ENCODE measurements at regions not wholly inside any gene's neighbourhood (a gene's known extent, or its start where the extent isn't known, plus 50 kb on each side); places are given as distances from the start of the nearest gene placed in this dataset.

DNA sequence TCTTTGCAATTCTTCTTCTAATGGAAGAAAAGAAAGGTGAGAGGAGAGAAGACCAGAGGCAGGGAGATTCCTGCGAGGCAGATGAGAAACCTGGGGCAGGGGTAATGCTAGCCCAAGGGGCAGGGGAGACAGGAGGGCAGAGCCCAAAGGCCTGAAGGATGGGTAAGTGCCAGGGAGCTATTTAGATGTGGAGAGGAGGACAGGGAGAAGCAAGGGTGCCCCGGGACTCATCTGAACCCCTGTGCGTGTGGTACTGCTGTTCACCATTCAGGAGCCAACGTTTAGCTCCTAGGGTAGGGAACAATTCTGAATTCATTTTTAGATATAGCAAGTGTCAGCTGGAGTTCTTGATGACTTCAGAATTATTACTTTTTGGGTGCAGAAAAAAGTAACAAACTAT is 122.7 kb upstream of the ALDH1B1 start:
- FAIRE-seq = no peak
- Histone ChIP-seq H2AFZ (ENCODE audit: low read length) (no peak overlapping the region), H3K79me2 (ENCODE audit: insufficient read depth, low read length) (no peaks in the 10 kb centered on the region), H3K27me3 (ENCODE audit: control insufficient read depth in 1 of 2, insufficient read depth in 2 of 2, low read length in 2 of 2) (peaks cover 0 to 3% of the 10 kb centered on the region in 2 experiments; a peak in 1 of 5 replicates), H3K4me3 (replicated peaks in 1 of 3; ENCODE audit: insufficient read depth in 1 of 3, low read depth in 2 of 3, low read length in 3 of 3) (no peak overlapping the region), H3K9me3 (ENCODE audit: low read length) (no peaks in the 10 kb centered on the region), H3K27ac (ENCODE audit: extremely low read length, insufficient read depth, low read length) (no peak overlapping the region), H3K9ac (ENCODE audit: insufficient read depth, low read depth, low read length) (no peak overlapping the region), H3K36me3 (replicated peaks in 1 of 2; ENCODE audit: control insufficient read depth in 1 of 2, insufficient read depth in 2 of 2, low read length in 2 of 2) (no peaks in the 10 kb centered on the region), H3K4me1 (ENCODE audit: insufficient read depth, low read length) (no peaks in the 10 kb centered on the region), H3K4me2 (ENCODE audit: low read depth, low read length) (no peak overlapping the region), H4K20me1 (ENCODE audit: insufficient read depth, low read length) (no peaks in the 10 kb centered on the region)
- no peak for ATAC-seq
- TF ChIP-seq SNAPC2 (CRISPR knock-in tag; IDR thresholded peaks at IDR 0.05) (no peak), MTF1 (CRISPR knock-in tag; IDR thresholded peaks at IDR 0.05) (no peak), CREB1 (IDR thresholded peaks at IDR 0.05) (no peak), CREB1 (CRISPR knock-in tag; IDR thresholded peaks at IDR 0.05) (no peak), DMAP1 (CRISPR knock-in tag; IDR thresholded peaks at IDR 0.05) (no peak), ATF7-NPFF (CRISPR knock-in tag; IDR thresholded peaks at IDR 0.05; ENCODE audit: low read depth) (no peak), SMYD3 (CRISPR knock-in tag; IDR thresholded peaks at IDR 0.05) (no peak), SP140L (CRISPR knock-in tag; IDR thresholded peaks at IDR 0.05; ENCODE audit: borderline replicate concordance) (no peak), ZNF17 (CRISPR knock-in tag; IDR thresholded peaks at IDR 0.05) (no peak), FOSL1 (CRISPR knock-in tag; IDR thresholded peaks at IDR 0.05; ENCODE audit: borderline replicate concordance) (no peak), KDM1A (CRISPR knock-in tag; IDR thresholded peaks at IDR 0.05) (no peak), ZBTB38 (CRISPR knock-in tag; IDR thresholded peaks at IDR 0.05) (no peak), THAP11 (CRISPR knock-in tag; IDR thresholded peaks at IDR 0.05) (no peak), HOXD1 (CRISPR knock-in tag; IDR thresholded peaks at IDR 0.05) (no peak)
- TF ChIP-seq, protein P1, sequence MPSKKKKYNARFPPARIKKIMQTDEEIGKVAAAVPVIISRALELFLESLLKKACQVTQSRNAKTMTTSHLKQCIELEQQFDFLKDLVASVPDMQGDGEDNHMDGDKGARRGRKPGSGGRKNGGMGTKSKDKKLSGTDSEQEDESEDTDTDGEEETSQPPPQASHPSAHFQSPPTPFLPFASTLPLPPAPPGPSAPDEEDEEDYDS (CRISPR knock-in tag; IDR thresholded peaks at IDR 0.05) = no peak
- TF ChIP-seq, protein P2, sequence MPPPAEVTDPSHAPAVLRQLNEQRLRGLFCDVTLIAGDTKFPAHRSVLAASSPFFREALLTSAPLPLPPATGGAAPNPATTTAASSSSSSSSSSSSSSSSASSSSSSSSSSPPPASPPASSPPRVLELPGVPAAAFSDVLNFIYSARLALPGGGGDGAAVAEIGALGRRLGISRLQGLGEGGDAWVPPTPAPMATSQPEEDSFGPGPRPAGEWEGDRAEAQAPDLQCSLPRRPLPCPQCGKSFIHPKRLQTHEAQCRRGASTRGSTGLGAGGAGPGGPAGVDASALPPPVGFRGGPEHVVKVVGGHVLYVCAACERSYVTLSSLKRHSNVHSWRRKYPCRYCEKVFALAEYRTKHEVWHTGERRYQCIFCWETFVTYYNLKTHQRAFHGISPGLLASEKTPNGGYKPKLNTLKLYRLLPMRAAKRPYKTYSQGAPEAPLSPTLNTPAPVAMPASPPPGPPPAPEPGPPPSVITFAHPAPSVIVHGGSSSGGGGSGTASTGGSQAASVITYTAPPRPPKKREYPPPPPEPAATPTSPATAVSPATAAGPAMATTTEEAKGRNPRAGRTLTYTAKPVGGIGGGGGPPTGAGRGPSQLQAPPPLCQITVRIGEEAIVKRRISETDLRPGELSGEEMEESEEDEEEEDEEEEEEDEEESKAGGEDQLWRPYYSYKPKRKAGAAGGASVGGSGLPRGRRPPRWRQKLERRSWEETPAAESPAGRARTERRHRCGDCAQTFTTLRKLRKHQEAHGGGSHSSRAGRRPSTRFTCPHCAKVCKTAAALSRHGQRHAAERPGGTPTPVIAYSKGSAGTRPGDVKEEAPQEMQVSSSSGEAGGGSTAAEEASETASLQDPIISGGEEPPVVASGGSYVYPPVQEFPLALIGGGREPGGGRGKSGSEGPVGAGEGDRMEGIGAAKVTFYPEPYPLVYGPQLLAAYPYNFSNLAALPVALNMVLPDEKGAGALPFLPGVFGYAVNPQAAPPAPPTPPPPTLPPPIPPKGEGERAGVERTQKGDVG (CRISPR knock-in tag; IDR thresholded peaks at IDR 0.05; ENCODE audit: borderline replicate concordance) = no peak
- ChIA-PET CTCF (ENCODE audit: low intra/inter-chr PET ratio, low total read pairs) (no interaction called here), POLR2A (no interaction called here)
- intact Hi-C loops (cut with micrococcal nuclease; ENCODE audit: unreplicated experiment) = no loop called here
- 2% methylated on average over 4 of the region's 4 CpGs for WGBS (ENCODE audit: low lambda C conversion rate)
- BruUV-seq (replicated peaks) = no TSS peak
- no peak for DNase-seq (ENCODE audit: low spot score)
- in situ Hi-C loops (cut with HindIII; ENCODE audit: extremely low pct_ligation_motif_present, low pct_unique_long_range_greater_than_20kb) = no loop called here
